GM23248 (cell line): ENCODE measurements at regions not wholly inside any gene's neighbourhood (a gene's known extent, or its start where the extent isn't known, plus 50 kb on each side); places are given as distances from the start of the nearest gene placed in this dataset.

Experiments used
- DNase-seq: peaks from one replicate; pipeline ENCODE4 v3.0.0-alpha.2; 2015
- H2AFZ ChIP-seq: fragments of 200-600 bp; sonication (generic); 2 replicates; pipeline ENCODE4 v1.6.1; 2016; ENCODE audit warnings: antibody characterized with exemption
- H3F3A ChIP-seq: fragments of 200-600 bp; sonication (generic); 2 replicates; pipeline ENCODE4 v1.6.1; 2016; ENCODE audit warnings: mild to moderate bottlenecking, antibody characterized with exemption, mixed run types; ENCODE audit not compliant: insufficient read depth
- H3K27ac ChIP-seq: fragments of 200-600 bp; sonication (generic); 2 replicates; pipeline ENCODE4 v1.5.1; 2016; ENCODE audit warnings: mild to moderate bottlenecking
- H3K27me3 ChIP-seq: fragments of 200-600 bp; sonication (generic); replicated peaks from 2 replicates; pipeline ENCODE4 v1.6.1; 2016; ENCODE audit warnings: mild to moderate bottlenecking; ENCODE audit not compliant: insufficient read depth
- H3K36me3 ChIP-seq: fragments of 200-600 bp; sonication (generic); 2 replicates; pipeline ENCODE4 v1.6.1; 2016; ENCODE audit warnings: low read depth, mild to moderate bottlenecking
- H3K4me1 ChIP-seq: fragments of 200-600 bp; sonication (generic); 2 replicates; pipeline ENCODE4 v1.6.1; 2016; ENCODE audit warnings: mild to moderate bottlenecking; ENCODE audit not compliant: insufficient read depth
- H3K4me2 ChIP-seq: fragments of 200-600 bp; sonication (generic); one replicate; pipeline ENCODE4 v1.6.1; 2016; ENCODE audit warnings: mild to moderate bottlenecking; ENCODE audit not compliant: unreplicated experiment
- H3K4me3 ChIP-seq: fragments of 200-600 bp; sonication (generic); 2 replicates; pipeline ENCODE4 v1.5.1; 2016; ENCODE audit warnings: mild to moderate bottlenecking
- H3K79me2 ChIP-seq: fragments of 200-600 bp; sonication (generic); 2 replicates; pipeline ENCODE4 v1.6.1; 2016; ENCODE audit warnings: mild to moderate bottlenecking; ENCODE audit not compliant: insufficient read depth
- H3K9ac ChIP-seq: fragments of 200-600 bp; sonication (generic); 2 replicates; pipeline ENCODE4 v1.6.1; 2016; ENCODE audit warnings: mild to moderate bottlenecking
- H3K9me2 ChIP-seq: fragments of 200-600 bp; sonication (generic); 2 replicates; pipeline ENCODE4 v1.6.1; 2016; ENCODE audit warnings: mixed run types, mild to moderate bottlenecking, moderate library complexity; ENCODE audit not compliant: insufficient read depth
- H3K9me3 ChIP-seq: fragments of 200-600 bp; sonication (generic); one replicate; pipeline ENCODE4 v1.6.1; 2017; ENCODE audit warnings: low read depth
- H4K20me1 ChIP-seq: fragments of 200-600 bp; sonication (generic); 2 replicates; pipeline ENCODE4 v1.6.0; 2016; ENCODE audit not compliant: insufficient read depth
- EZH2 ChIP-seq: fragments of 200-600 bp; sonication (generic); IDR thresholded peaks from 2 replicates; pipeline ENCODE4 v1.6.1; 2018; ENCODE audit warnings: antibody characterized with exemption, mild to moderate bottlenecking; ENCODE audit not compliant: insufficient read depth, poor library complexity, severe bottlenecking
- EZH2phosphoT487 ChIP-seq: fragments of 200-600 bp; sonication (generic); IDR thresholded peaks from 2 replicates; pipeline ENCODE4 v1.6.1; 2018; ENCODE audit warnings: antibody characterized with exemption, moderate library complexity, mild to moderate bottlenecking, low read depth; ENCODE audit not compliant: insufficient read depth
- WGBS, 2 experiments: methylation state at CpG; one replicate each; pipeline ENCODE4 v1.1.6; 2015 to 2017; ENCODE audit warnings: low lambda C conversion rate in 2 of 2, low coverage in 1 of 2; ENCODE audit errors: missing lambda C conversion rate in 2 of 2; 5-methylcytosine and 5-hydroxymethylcytosine counted together
- in situ Hi-C: fragments of 300-500 bp; cut with MboI; formaldehyde crosslinking; loops from 2 replicates; pipeline ENCODE4 v1.15.0; 2020

DNA sequence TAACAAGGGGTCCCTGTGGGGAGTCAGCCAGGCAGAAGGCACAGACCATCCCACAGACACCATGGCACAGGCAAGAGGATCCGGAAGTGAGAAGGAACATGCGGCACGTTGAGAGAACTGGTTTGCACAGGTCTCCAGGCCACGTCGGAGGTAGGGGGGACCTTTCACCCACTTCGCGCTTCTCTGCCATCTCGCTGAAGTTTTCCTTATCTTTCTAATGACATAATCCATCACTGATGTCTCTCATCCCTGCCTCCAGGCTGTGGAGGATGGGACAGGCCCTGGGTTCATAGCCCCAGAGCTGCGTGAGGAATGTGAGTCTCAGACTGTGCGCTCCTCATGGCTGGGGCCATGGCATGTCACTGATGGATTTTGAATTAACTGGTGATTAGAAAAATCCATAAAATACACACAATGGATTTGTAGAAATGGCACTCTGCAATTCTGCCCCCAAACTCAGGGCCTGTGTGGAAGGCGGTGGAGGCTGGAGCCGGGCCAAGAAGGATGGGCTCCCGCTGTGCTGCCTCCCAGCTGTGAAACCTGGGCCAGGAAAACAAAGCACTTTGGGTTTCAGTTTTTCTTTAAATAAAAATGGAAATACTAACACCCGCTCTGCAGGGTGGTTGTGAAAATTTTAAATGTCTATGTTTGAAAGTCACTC is 113.3 kb upstream of the ALKAL2 start:
- WGBS, 2 experiments = 62 to 63% methylated on average over 14 of the region's 14 CpGs
- Histone ChIP-seq H3K36me3 (no peaks in the 10 kb centered on the region), H3K4me3 (no peak overlapping the region), H3K9me2 (no peaks in the 10 kb centered on the region), H4K20me1 (no peaks in the 10 kb centered on the region), H2AFZ (no peak overlapping the region), H3K27ac (no peak overlapping the region), H3K4me2 (no peak overlapping the region), H3K27me3 (no peaks in the 10 kb centered on the region), H3F3A (no peaks in the 10 kb centered on the region), H3K9me3 (no peaks in the 10 kb centered on the region), H3K4me1 (no peaks in the 10 kb centered on the region), H3K9ac (no peak overlapping the region), H3K79me2 (no peaks in the 10 kb centered on the region)
- no peak for DNase-seq
- TF ChIP-seq EZH2phosphoT487 (no peak), EZH2 (no peak)
- in situ Hi-C loops = no loop called here

DNA sequence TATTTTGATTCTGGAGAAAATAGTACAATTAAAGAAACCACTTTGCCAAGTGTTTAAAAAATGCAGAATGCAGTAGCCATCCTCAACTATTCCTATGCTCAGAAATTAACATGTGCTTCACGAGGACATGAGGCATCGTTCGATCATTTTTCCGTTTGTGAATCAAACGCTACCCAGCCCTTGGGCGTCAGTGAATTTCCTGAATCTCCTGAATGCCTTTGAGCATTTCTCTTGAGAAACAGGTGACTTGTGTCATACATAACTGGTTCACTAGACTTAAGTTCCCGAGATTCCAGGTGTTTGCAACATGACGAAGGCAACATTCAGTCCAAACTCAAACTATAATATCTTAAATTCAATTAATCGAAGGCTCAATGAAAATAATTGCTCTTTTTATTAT is 110.0 kb upstream of the ALKAL2 start:
- in situ Hi-C loops = no loop called here
- Histone ChIP-seq H3K4me2 (no peak overlapping the region), H3K4me3 (no peak overlapping the region), H3K4me1 (no peaks in the 10 kb centered on the region), H3K36me3 (no peaks in the 10 kb centered on the region), H3F3A (no peaks in the 10 kb centered on the region), H3K9me2 (no peaks in the 10 kb centered on the region), H3K9me3 (no peaks in the 10 kb centered on the region), H3K27me3 (no peaks in the 10 kb centered on the region), H3K27ac (no peak overlapping the region), H4K20me1 (no peaks in the 10 kb centered on the region), H3K79me2 (no peaks in the 10 kb centered on the region), H3K9ac (no peak overlapping the region), H2AFZ (no peak overlapping the region)
- DNase-seq = no peak
- TF ChIP-seq EZH2 = no peak
- no peak for TF ChIP-seq EZH2phosphoT487
- WGBS, 2 experiments = 59 to 62% methylated on average over 9 of the region's 9 CpGs

DNA sequence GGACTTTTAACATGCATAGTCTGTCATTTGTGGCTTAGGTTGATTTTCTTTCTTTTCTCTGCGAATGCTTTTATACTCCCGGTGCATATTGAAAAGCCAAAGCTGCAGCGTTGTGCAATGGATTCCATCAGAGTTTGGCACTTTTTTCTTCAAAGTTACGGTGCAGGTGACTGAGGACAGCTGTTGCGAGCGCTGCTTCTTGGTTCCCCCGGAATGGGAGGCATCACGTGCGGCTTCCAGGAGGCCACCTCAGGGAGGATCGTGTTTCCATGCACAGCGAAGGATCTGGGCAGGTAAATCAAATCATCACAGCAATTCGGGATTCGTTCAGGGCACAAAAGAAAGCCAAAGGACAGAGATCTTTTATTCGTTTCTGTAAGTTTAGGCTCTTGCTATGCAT is 109.6 kb upstream of the ALKAL2 start:
- no peak overlapping the region for H2AFZ ChIP-seq
- H3K4me1 ChIP-seq = no peaks in the 10 kb centered on the region
- no peak overlapping the region for H3K9ac ChIP-seq
- no peak overlapping the region for H3K27ac ChIP-seq
- H3K27me3 ChIP-seq = no peaks in the 10 kb centered on the region
- WGBS, 2 experiments = 53% methylated on average over 14 of the region's 14 CpGs
- DNase-seq = no peak
- H3K79me2 ChIP-seq = no peaks in the 10 kb centered on the region
- TF ChIP-seq EZH2 (no peak), EZH2phosphoT487 (no peak)
- H3K4me3 ChIP-seq = no peak overlapping the region
- in situ Hi-C loops = no loop called here
- no peak overlapping the region for H3K4me2 ChIP-seq
- no peaks in the 10 kb centered on the region for H3K36me3 ChIP-seq
- no peaks in the 10 kb centered on the region for H3K9me2 ChIP-seq
- H3K9me3 ChIP-seq = no peaks in the 10 kb centered on the region
- H4K20me1 ChIP-seq = no peaks in the 10 kb centered on the region
- H3F3A ChIP-seq = no peaks in the 10 kb centered on the region

DNA sequence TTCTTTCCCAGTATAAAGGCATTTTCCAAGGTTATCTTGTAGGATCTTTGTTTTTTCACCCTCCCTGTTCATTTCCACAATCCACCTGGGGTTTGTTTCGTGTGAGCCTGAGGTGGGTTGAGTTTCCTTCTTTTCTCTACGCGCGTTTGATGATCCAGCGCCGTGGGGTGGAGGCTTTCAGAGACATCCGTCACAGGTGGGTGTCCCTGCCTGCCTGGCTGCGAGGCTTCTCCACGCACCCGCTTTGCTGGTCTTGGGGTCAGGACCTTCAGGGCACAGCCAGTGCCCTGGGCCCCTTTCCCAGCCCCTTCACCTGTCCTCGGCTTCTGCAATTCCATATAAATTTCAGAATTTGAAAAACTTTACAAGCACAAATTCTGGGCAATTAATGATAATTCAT is 109.0 kb upstream of the ALKAL2 start:
- no peaks in the 10 kb centered on the region for H4K20me1 ChIP-seq
- no peak for DNase-seq
- no peaks in the 10 kb centered on the region for H3K27me3 ChIP-seq
- no peaks in the 10 kb centered on the region for H3K4me1 ChIP-seq
- no peaks in the 10 kb centered on the region for H3K9me2 ChIP-seq
- no peak overlapping the region for H2AFZ ChIP-seq
- H3K9ac ChIP-seq = no peak overlapping the region
- H3K79me2 ChIP-seq = no peaks in the 10 kb centered on the region
- H3K9me3 ChIP-seq = no peaks in the 10 kb centered on the region
- no peak overlapping the region for H3K4me3 ChIP-seq
- TF ChIP-seq EZH2 (no peak), EZH2phosphoT487 (no peak)
- H3K27ac ChIP-seq = no peak overlapping the region
- no peak overlapping the region for H3K4me2 ChIP-seq
- WGBS, 2 experiments = 64 to 65% methylated on average over 11 of the region's 11 CpGs
- H3K36me3 ChIP-seq = no peaks in the 10 kb centered on the region
- no peaks in the 10 kb centered on the region for H3F3A ChIP-seq
- in situ Hi-C loops = no loop called here

DNA sequence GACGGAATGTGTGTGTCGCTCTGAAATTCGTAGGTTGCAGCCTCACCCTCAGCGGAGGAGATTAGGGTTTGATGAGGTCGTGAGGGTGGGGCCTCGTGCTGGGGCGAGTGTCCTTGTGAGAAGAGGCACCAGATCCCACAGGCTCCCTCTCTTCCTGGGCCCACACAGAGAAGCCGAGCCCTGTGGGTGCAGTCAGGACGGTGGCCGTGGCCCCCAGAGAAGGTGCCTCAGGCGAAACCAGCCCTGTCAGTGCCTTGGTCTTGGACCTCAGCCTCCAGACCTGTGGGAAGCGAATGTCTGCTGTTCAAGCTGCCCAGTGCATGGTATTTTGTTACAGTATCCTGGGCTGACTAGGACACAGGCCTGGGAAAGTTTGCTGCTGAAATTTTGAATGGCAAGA is 108.0 kb upstream of the ALKAL2 start:
- no peak overlapping the region for H2AFZ ChIP-seq
- TF ChIP-seq EZH2phosphoT487 (no peak), EZH2 (no peak)
- H3K9me3 ChIP-seq = no peaks in the 10 kb centered on the region
- H3K36me3 ChIP-seq = no peaks in the 10 kb centered on the region
- no peak overlapping the region for H3K9ac ChIP-seq
- no peaks in the 10 kb centered on the region for H3K4me1 ChIP-seq
- H3F3A ChIP-seq = no peaks in the 10 kb centered on the region
- no peak overlapping the region for H3K4me3 ChIP-seq
- no peak for DNase-seq
- H3K27me3 ChIP-seq = no peaks in the 10 kb centered on the region
- H3K27ac ChIP-seq = no peak overlapping the region
- H4K20me1 ChIP-seq = no peaks in the 10 kb centered on the region
- no peak overlapping the region for H3K4me2 ChIP-seq
- in situ Hi-C loops = no loop called here
- 52 to 63% methylated on average over 8 to 11 of the region's 12 CpGs for WGBS, 2 experiments
- H3K9me2 ChIP-seq = no peaks in the 10 kb centered on the region
- no peaks in the 10 kb centered on the region for H3K79me2 ChIP-seq
